PFSK-1 (cell line): ENCODE measurements at regions not wholly inside any gene's neighbourhood (a gene's known extent, or its start where the extent isn't known, plus 50 kb on each side); places are given as distances from the start of the nearest gene placed in this dataset.

ENCODE experiments used
- POLR2AphosphoS5 ChIP-seq: IDR thresholded peaks from 2 replicates; pipeline ENCODE4 v1.6.1; 2012; ENCODE audit warnings: low read depth, mild to moderate bottlenecking, control low read depth, low read length, moderate library complexity
- SIN3A ChIP-seq: IDR thresholded peaks from 2 replicates; pipeline ENCODE4 v1.6.1; 2012; ENCODE audit warnings: mild to moderate bottlenecking, low read length, moderate library complexity, borderline replicate concordance; ENCODE audit not compliant: insufficient read depth
- TAF1 ChIP-seq: IDR thresholded peaks from 2 replicates; pipeline ENCODE4 v1.6.1; 2012; ENCODE audit warnings: low read length, control low read depth, borderline replicate concordance; ENCODE audit not compliant: insufficient read depth

- TF ChIP-seq POLR2AphosphoS5 (no peak), SIN3A (no peak), TAF1 (no peak)
These were observed 116.0 kb downstream of the EN1 start for GRCh38 chr2:118731413-118731812.
